ENCODE measurements at regions not wholly inside any gene's neighbourhood (a gene's known extent, or its start where the extent isn't known, plus 50 kb on each side); places are given as distances from the start of the nearest gene placed in this dataset.

GRCh38 chr12:46050805-46051204 is 60.4 kb upstream of the SCAF11 start:
- H3K27me3 Mint-ChIP-seq = peaks cover 2% of the 10 kb centered on the region
- ChIA-PET CTCF (no interaction called here), POLR2A (no interaction called here)
- intact Hi-C loops (cut with micrococcal nuclease) = no loop called here
- DNase-seq = no peak
- H3K27ac Mint-ChIP-seq = no peak overlapping the region
- H3K4me1 Mint-ChIP-seq = no peaks in the 10 kb centered on the region
- ATAC-seq (ENCODE audit: low read depth) = no peak
- peaks cover 43% of the 10 kb centered on the region for H3K9me3 Mint-ChIP-seq
- no peak for TF ChIP-seq CTCF (IDR thresholded peaks at IDR 0.05)
- H3K4me3 Mint-ChIP-seq = no peak overlapping the region
- H3K36me3 Mint-ChIP-seq (ENCODE audit: low read depth) = peaks cover 5% of the 10 kb centered on the region

GRCh38 chr12:46049665-46050064 is 59.3 kb upstream of the SCAF11 start:
- CTCF ChIA-PET = no interaction called here
- intact Hi-C loops (cut with micrococcal nuclease) = no loop called here
- H3K36me3 Mint-ChIP-seq (ENCODE audit: low read depth) = peaks cover 5% of the 10 kb centered on the region
- ATAC-seq (ENCODE audit: low read depth) (no peak), DNase-seq (no peak)
- H3K4me3 Mint-ChIP-seq = no peak overlapping the region
- TF ChIP-seq CTCF (IDR thresholded peaks at IDR 0.05) = no peak
- no peak overlapping the region for H3K27ac Mint-ChIP-seq
- no peaks in the 10 kb centered on the region for H3K4me1 Mint-ChIP-seq
- peaks cover 2% of the 10 kb centered on the region for H3K27me3 Mint-ChIP-seq
- POLR2A ChIA-PET = no interaction called here
- peaks cover 49% of the 10 kb centered on the region for H3K9me3 Mint-ChIP-seq

GRCh38 chr12:46046436-46046835 is 56.1 kb upstream of the SCAF11 start:
- Mint-ChIP-seq H3K4me3 (no peak overlapping the region), H3K36me3 (ENCODE audit: low read depth) (peaks cover under 1% of the 10 kb centered on the region), H3K9me3 (peaks cover 36% of the 10 kb centered on the region), H3K27ac (no peak overlapping the region), H3K27me3 (no peaks in the 10 kb centered on the region), H3K4me1 (no peaks in the 10 kb centered on the region)
- DNase-seq (no peak), ATAC-seq (ENCODE audit: low read depth) (no peak)
- POLR2A ChIA-PET = no interaction called here
- CTCF ChIA-PET = no interaction called here
- intact Hi-C loops (cut with micrococcal nuclease) = no loop called here
- no peak for TF ChIP-seq CTCF (IDR thresholded peaks at IDR 0.05)

GRCh38 chr12:46043972-46044520 is 53.7 kb upstream of the SCAF11 start:
- Mint-ChIP-seq H3K9me3 (peaks cover 27% of the 10 kb centered on the region), H3K36me3 (ENCODE audit: low read depth) (no peaks in the 10 kb centered on the region), H3K4me3 (no peak overlapping the region), H3K4me1 (no peaks in the 10 kb centered on the region), H3K27ac (no peak overlapping the region), H3K27me3 (peaks cover 4% of the 10 kb centered on the region)
- no peak for DNase-seq
- no peak for ATAC-seq (ENCODE audit: low read depth)
- TF ChIP-seq CTCF (IDR thresholded peaks at IDR 0.05) = no peak
- intact Hi-C loops (cut with micrococcal nuclease) = no loop called here
- POLR2A ChIA-PET = no interaction called here
- CTCF ChIA-PET = no interaction called here
